CD1c-positive myeloid dendritic cell (primary cell): ENCODE measurements at regions not wholly inside any gene's neighbourhood (a gene's known extent, or its start where the extent isn't known, plus 50 kb on each side); places are given as distances from the start of the nearest gene placed in this dataset.
"Not testable (repeated sequence)": the region's sequence is repeated elsewhere in the genome, so short reads cannot be mapped to it uniquely, and the experiment has no call there.

Experiments used
- DNase-seq: peaks from one replicate; pipeline ENCODE4 v3.0.0-alpha.2; 2016; ENCODE audit errors: extremely low spot score

GRCh38 chr18:49694402-49694801 is 118.9 kb downstream of the ACAA2 start:
- DNase-seq: no peak

- DNase-seq: no peak
Observed at GRCh38 chr18:49693717-49694005, 119.7 kb downstream of the ACAA2 start.

- no peak for DNase-seq
Observed at GRCh38 chr18:49692906-49693716, 120.2 kb downstream of the ACAA2 start.

- no peak for DNase-seq
Observed at GRCh38 chr18:49691177-49691608, 122.1 kb downstream of the ACAA2 start.

- DNase-seq: no peak
Observed at GRCh38 chr18:49690312-49690711, 123.0 kb downstream of the ACAA2 start.

GRCh38 chr18:49685231-49685942 is 123.5 kb downstream of the LIPG start:
- DNase-seq: no peak

GRCh38 chr18:49682803-49683190 is 120.9 kb downstream of the LIPG start:
- not testable (repeated sequence) for DNase-seq

- no peak for DNase-seq
Observed at GRCh38 chr18:49682173-49682802, 120.4 kb downstream of the LIPG start.

- no peak for DNase-seq
Observed at GRCh38 chr18:49681387-49681786, 119.5 kb downstream of the LIPG start.

- DNase-seq: no peak
Observed at GRCh38 chr18:49678440-49678839, 116.6 kb downstream of the LIPG start.

GRCh38 chr18:49677762-49678413 is 116.0 kb downstream of the LIPG start:
- no peak for DNase-seq

GRCh38 chr18:49677081-49677480 is 115.2 kb downstream of the LIPG start:
- no peak for DNase-seq

- DNase-seq: no peak
Observed at GRCh38 chr18:49673281-49673680, 111.4 kb downstream of the LIPG start.

GRCh38 chr18:49672853-49673252 is 111.0 kb downstream of the LIPG start:
- no peak for DNase-seq

- no peak for DNase-seq
Observed at GRCh38 chr18:49669403-49669802, 107.5 kb downstream of the LIPG start.

GRCh38 chr18:49668574-49669275 is 106.9 kb downstream of the LIPG start:
- DNase-seq: no peak

- DNase-seq: no peak
Observed at GRCh38 chr18:49667462-49667861, 105.6 kb downstream of the LIPG start.

GRCh38 chr18:49666045-49666775 is 104.4 kb downstream of the LIPG start:
- DNase-seq: no peak

- no peak for DNase-seq
Observed at GRCh38 chr18:49663899-49664890, 102.3 kb downstream of the LIPG start.

GRCh38 chr18:49662506-49662905 is 100.6 kb downstream of the LIPG start:
- DNase-seq: no peak
